ENCODE measurements at regions not wholly inside any gene's neighbourhood (a gene's known extent, or its start where the extent isn't known, plus 50 kb on each side); places are given as distances from the start of the nearest gene placed in this dataset.

DNA sequence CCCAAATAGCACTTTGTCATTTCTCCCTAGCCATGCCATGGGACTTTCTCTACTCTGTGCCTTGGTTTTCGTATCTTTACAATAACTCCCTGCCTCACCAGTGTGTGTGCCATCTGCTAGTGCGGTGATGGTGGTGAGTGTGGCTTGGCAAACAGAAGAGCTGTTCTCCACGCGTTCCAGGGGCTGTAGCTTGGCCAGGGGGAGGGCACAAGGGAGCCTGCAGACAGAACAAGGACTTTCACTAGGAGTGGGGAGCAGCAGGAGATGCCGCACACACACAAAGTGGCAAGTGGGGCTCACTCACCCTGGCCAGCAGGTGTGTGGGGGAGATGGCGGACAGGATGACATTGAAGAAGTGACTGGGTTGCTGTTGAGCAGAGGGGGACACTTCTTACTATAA lies 196.9 kb downstream of the HAUS1 start:
- DNase-seq, result peak; percentile 33
- peaks cover 2% of the 10 kb centered on the region for H3K9me3 ChIP-seq (replicated peaks; ENCODE audit: control insufficient read depth, low read depth, low read length)
- no peak overlapping the region for H3K27ac ChIP-seq (ENCODE audit: low read length)
- H3K4me1 ChIP-seq (ENCODE audit: control insufficient read depth, insufficient read depth, low read length), result peaks cover 7% of the 10 kb centered on the region
- H3K27me3 ChIP-seq (ENCODE audit: control insufficient read depth, insufficient read depth, low read length), result peaks cover 7% of the 10 kb centered on the region
- WGBS (ENCODE audit: insufficient coverage), result 49% methylated on average over 3 of the region's 6 CpGs
- H3K4me3 ChIP-seq (ENCODE audit: low read length), result no peak overlapping the region
- no peaks in the 10 kb centered on the region for H3K36me3 ChIP-seq (ENCODE audit: control insufficient read depth, insufficient read depth, low read length)

DNA sequence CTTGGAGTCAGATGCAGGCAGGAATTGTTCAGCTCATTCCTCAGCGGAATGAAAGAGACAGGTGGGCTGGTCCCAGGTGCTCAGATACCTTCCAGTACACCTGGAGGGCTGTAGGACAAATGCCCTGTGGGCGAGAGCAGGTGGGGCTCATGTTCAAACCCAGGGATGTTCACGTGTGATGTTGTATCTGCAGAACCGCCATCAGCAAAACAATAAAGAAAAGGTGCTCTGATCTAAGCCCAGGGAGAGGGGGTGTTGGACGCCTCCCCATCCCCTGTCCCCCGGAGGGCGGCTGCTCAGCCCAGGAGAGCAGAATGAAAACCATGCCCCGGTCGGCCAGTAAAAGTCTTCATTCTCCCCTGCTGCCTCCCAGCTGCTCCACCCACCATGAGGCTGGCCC lies 197.4 kb downstream of the HAUS1 start:
- Histone ChIP-seq H3K27ac (ENCODE audit: low read length) (no peak overlapping the region), H3K4me3 (ENCODE audit: low read length) (no peak overlapping the region), H3K27me3 (ENCODE audit: control insufficient read depth, insufficient read depth, low read length) (peaks cover 7% of the 10 kb centered on the region), H3K9me3 (replicated peaks; ENCODE audit: control insufficient read depth, low read depth, low read length) (peaks cover 2% of the 10 kb centered on the region), H3K36me3 (ENCODE audit: control insufficient read depth, insufficient read depth, low read length) (no peaks in the 10 kb centered on the region), H3K4me1 (ENCODE audit: control insufficient read depth, insufficient read depth, low read length) (peaks cover 7% of the 10 kb centered on the region)
- 69% methylated on average over 2 of the region's 9 CpGs for WGBS (ENCODE audit: insufficient coverage)
- DNase-seq, result no peak

DNA sequence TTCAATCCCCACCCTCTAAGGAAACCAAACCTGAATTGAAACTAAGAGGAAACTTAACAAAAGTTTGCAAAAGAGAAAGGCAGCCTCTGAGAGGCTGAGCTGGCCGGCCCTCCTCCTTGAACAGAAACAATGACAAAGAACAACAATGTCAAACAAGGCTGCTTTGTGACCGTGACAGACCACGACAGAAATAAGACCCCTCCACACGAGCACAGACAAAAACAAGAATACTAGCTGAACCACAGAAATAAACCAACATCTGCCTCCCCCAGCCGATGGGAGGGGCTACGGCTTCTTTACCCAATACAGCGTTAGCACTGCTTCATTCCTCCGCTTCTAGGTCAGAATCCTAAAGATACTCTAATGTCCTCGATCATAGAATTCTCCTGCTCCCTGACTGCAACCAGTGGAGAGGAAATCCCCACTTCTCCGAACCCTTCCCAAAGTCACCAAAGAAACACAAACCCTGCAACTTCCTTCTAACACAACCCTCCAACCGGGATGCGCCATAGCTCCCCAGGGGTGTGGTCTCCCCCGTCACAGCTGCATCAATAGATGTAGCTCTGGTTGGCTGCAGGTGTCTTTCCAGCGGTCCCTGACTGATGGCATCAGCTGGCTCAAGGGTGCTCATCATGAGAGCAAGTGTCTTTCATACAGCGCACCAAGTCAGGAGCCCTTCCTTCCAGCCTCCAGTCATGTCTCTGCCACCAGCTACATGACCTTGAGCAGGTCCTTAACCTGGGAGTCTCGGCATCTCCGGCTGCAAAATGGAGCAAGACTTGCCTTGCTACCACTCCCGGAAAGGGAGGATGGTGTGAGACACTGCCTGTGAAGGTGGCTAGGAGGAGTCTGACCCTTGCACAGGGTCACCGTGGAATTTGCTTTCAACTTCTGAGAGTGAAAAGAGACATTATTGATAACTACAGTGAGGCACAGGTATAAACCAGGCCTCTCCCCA lies 198.6 kb downstream of the HAUS1 start:
- Histone ChIP-seq H3K4me1 (ENCODE audit: control insufficient read depth, insufficient read depth, low read length) (peaks cover 7% of the 10 kb centered on the region), H3K4me3 (ENCODE audit: low read length) (no peak overlapping the region), H3K36me3 (ENCODE audit: control insufficient read depth, insufficient read depth, low read length) (no peaks in the 10 kb centered on the region), H3K27me3 (ENCODE audit: control insufficient read depth, insufficient read depth, low read length) (peaks cover 7% of the 10 kb centered on the region), H3K9me3 (replicated peaks; ENCODE audit: control insufficient read depth, low read depth, low read length) (peaks cover 2% of the 10 kb centered on the region), H3K27ac (ENCODE audit: low read length) (no peak overlapping the region)
- WGBS (ENCODE audit: insufficient coverage), result 72% methylated on average over 15 of the region's 19 CpGs
- no peak for DNase-seq

DNA sequence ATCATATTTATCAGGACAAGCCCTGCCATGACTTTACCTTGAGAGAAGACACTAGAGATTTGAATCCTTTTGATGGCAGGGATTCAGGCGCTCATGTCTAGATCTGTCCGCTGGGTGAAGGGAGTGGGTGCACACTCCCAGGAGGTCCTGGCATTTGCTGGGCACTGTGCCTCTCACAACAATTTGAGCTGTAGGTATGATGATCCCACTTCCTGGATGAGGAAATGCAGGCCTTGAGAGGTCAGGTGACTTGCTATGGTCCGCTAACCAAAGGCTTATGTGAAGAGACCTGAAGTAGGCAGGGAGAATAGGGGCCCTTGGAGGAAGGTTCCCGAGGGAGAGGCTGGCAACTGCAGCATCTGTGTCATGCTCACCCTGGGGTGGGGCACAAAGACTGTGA lies 206.1 kb downstream of the HAUS1 start:
- H3K27ac ChIP-seq (ENCODE audit: low read length), result no peak overlapping the region
- no peaks in the 10 kb centered on the region for H3K36me3 ChIP-seq (ENCODE audit: control insufficient read depth, insufficient read depth, low read length)
- no peaks in the 10 kb centered on the region for H3K9me3 ChIP-seq (replicated peaks; ENCODE audit: control insufficient read depth, low read depth, low read length)
- no peaks in the 10 kb centered on the region for H3K27me3 ChIP-seq (ENCODE audit: control insufficient read depth, insufficient read depth, low read length)
- no peaks in the 10 kb centered on the region for H3K4me1 ChIP-seq (ENCODE audit: control insufficient read depth, insufficient read depth, low read length)
- H3K4me3 ChIP-seq (ENCODE audit: low read length), result no peak overlapping the region
- 82% methylated on average over 4 of the region's 4 CpGs for WGBS (ENCODE audit: insufficient coverage)
- no peak for DNase-seq

DNA sequence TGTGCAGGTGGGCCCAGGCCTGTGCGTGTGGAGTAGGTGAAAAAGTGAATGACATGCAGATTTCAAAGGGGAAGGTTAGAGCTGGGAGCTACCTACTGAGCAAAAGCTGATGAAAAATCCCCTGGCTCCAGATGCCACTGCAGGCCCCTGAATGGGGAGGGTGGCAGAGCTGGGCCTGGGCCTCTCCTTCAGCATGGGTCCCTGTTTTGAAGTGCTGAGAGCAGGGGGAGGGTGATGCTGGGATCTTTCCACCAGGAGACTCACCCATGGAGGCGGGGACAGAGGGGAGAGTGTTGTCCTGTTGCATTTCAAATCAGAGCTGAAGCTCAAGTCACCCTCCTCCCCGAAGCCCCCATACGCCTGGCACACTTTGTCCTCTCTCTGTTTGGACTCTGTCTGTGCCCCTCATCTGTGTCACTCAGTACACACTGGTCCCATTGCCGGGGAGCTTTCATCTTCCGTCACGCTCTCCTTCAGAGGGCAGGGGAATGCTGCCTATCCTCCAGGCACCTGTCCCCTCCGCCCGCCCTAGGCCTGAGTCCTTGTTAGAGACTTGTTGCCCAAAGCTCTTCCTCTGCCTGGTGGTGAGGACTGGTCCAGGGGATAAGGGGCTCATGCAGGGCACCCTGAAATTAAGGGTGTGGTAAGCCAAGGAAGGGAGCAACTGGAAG lies 206.6 kb downstream of the HAUS1 start:
- no peaks in the 10 kb centered on the region for H3K27me3 ChIP-seq (ENCODE audit: control insufficient read depth, insufficient read depth, low read length)
- H3K4me3 ChIP-seq (ENCODE audit: low read length), result no peak overlapping the region
- DNase-seq, result no peak
- no peaks in the 10 kb centered on the region for H3K9me3 ChIP-seq (replicated peaks; ENCODE audit: control insufficient read depth, low read depth, low read length)
- WGBS (ENCODE audit: insufficient coverage), result 80% methylated on average over 9 of the region's 9 CpGs
- H3K27ac ChIP-seq (ENCODE audit: low read length), result no peak overlapping the region
- no peaks in the 10 kb centered on the region for H3K36me3 ChIP-seq (ENCODE audit: control insufficient read depth, insufficient read depth, low read length)
- no peaks in the 10 kb centered on the region for H3K4me1 ChIP-seq (ENCODE audit: control insufficient read depth, insufficient read depth, low read length)

DNA sequence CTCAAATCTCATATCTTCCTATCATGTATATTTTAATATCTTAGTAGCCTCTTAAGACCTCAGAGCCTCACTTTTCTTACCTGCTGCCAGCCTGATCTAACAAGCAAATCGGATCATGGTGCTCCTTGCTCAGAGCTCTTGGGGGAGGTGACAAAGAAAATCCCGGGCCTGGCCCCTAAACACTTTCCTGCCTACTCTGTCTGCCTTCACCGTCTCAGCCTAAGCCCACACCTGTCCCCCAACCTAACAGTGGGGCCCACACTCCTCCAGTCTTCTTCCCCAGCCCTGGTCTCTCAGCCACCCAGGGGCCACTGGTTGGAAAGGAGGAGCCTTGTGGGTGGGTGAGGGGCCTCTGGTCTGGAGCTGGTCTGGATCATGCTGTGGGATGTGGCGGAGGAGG lies 207.3 kb downstream of the HAUS1 start:
- Histone ChIP-seq H3K36me3 (ENCODE audit: control insufficient read depth, insufficient read depth, low read length) (no peaks in the 10 kb centered on the region), H3K4me3 (ENCODE audit: low read length) (no peak overlapping the region), H3K9me3 (replicated peaks; ENCODE audit: control insufficient read depth, low read depth, low read length) (no peaks in the 10 kb centered on the region), H3K27ac (ENCODE audit: low read length) (no peak overlapping the region), H3K4me1 (ENCODE audit: control insufficient read depth, insufficient read depth, low read length) (no peaks in the 10 kb centered on the region), H3K27me3 (ENCODE audit: control insufficient read depth, insufficient read depth, low read length) (no peaks in the 10 kb centered on the region)
- no peak for DNase-seq
- WGBS (ENCODE audit: insufficient coverage), result 62% methylated on average over 3 of the region's 4 CpGs

DNA sequence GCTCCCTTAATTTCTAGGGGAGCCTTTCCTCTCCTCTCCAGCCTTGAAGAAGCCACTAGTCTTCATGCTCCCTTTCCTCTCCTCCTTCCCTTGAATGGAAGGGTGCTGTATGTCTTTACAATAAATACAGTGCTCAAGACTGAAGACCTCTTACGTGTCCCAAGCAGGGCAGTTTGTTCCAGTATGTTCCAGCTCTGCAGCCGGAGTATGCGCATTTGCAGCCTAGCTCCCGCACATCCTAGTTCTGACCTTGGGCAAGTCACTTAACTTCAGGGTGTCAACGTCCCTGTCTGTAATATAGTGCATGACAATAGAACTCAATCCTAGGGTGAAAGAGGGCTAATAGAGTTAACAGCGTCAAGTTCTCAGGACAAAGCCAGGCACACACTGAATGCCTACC lies 208.0 kb downstream of the HAUS1 start:
- WGBS (ENCODE audit: insufficient coverage), result 67% methylated on average over 5 of the region's 6 CpGs
- Histone ChIP-seq H3K4me3 (ENCODE audit: low read length) (no peak overlapping the region), H3K36me3 (ENCODE audit: control insufficient read depth, insufficient read depth, low read length) (no peaks in the 10 kb centered on the region), H3K27me3 (ENCODE audit: control insufficient read depth, insufficient read depth, low read length) (no peaks in the 10 kb centered on the region), H3K27ac (ENCODE audit: low read length) (no peak overlapping the region), H3K4me1 (ENCODE audit: control insufficient read depth, insufficient read depth, low read length) (no peaks in the 10 kb centered on the region), H3K9me3 (replicated peaks; ENCODE audit: control insufficient read depth, low read depth, low read length) (no peaks in the 10 kb centered on the region)
- DNase-seq, result no peak

DNA sequence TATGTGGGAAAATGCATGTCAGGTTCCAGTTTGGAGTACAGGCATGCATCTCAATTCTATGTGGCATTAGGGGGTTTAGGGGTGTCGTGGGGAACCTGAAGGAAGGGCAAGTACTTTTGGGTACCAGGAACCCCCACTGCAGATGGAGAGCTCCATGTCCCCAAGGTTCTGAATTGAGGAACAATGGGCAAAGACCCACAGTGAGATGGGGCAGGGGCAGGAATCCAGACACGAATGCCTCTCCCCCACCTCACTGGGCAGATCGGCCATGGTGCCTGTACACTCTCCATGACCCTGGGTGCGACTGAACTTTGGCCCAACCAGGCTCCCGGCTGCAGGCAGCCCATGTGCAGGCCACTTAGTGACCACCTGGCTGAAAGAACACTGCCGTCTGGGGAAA lies 209.3 kb downstream of the HAUS1 start:
- Histone ChIP-seq H3K4me1 (ENCODE audit: control insufficient read depth, insufficient read depth, low read length) (no peaks in the 10 kb centered on the region), H3K27me3 (ENCODE audit: control insufficient read depth, insufficient read depth, low read length) (peaks cover 4% of the 10 kb centered on the region), H3K36me3 (ENCODE audit: control insufficient read depth, insufficient read depth, low read length) (no peaks in the 10 kb centered on the region), H3K4me3 (ENCODE audit: low read length) (no peak overlapping the region), H3K27ac (ENCODE audit: low read length) (no peak overlapping the region), H3K9me3 (replicated peaks; ENCODE audit: control insufficient read depth, low read depth, low read length) (no peaks in the 10 kb centered on the region)
- 84% methylated on average over 6 of the region's 6 CpGs for WGBS (ENCODE audit: insufficient coverage)
- DNase-seq, result no peak

DNA sequence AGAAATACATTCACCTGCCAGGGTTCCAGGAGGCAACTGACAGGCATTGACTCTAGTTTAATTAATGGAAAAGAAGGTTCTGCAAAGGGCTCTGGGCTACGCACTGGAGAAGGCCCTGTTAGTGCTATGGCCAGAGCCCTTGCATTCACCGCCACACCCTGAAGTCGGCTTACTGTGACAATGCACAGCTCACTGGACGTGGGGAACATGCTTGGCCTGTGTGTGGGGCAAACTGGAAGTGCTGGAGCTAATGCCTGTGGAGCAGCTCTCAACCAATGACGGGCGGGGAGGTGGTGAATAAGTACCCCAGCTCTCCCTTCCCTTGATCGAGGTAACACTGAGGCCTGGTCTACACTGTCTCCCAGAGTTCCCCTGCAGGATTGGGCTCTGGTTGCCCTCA lies 209.8 kb downstream of the HAUS1 start:
- H3K9me3 ChIP-seq (replicated peaks; ENCODE audit: control insufficient read depth, low read depth, low read length), result no peaks in the 10 kb centered on the region
- WGBS (ENCODE audit: insufficient coverage), result 93% methylated on average over 6 of the region's 7 CpGs
- H3K27ac ChIP-seq (ENCODE audit: low read length), result no peak overlapping the region
- no peaks in the 10 kb centered on the region for H3K36me3 ChIP-seq (ENCODE audit: control insufficient read depth, insufficient read depth, low read length)
- DNase-seq, result no peak
- no peaks in the 10 kb centered on the region for H3K4me1 ChIP-seq (ENCODE audit: control insufficient read depth, insufficient read depth, low read length)
- H3K27me3 ChIP-seq (ENCODE audit: control insufficient read depth, insufficient read depth, low read length), result peaks cover 4% of the 10 kb centered on the region
- H3K4me3 ChIP-seq (ENCODE audit: low read length), result no peak overlapping the region

DNA sequence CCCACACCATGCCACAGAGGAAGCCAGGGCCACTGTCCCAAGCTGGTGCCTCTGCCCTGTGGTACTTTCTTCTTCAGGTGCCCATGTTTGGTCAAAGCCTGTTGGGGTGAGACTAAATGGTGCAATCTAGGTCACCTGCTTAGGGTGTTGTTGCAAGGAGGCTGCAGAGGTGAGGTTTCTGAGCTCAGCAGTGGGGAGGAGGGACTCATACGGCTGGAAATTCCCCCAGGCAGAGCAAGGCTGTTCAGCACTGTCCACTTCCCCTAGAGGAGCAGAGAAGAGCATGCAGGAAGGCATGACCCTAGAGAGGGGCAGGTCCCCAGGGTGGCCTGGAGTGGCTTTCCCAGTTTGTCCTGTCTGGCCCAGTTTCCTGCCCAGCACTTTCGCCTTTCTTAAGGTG lies 211.0 kb downstream of the HAUS1 start:
- Histone ChIP-seq H3K36me3 (ENCODE audit: control insufficient read depth, insufficient read depth, low read length) (no peaks in the 10 kb centered on the region), H3K9me3 (replicated peaks; ENCODE audit: control insufficient read depth, low read depth, low read length) (no peaks in the 10 kb centered on the region), H3K4me3 (ENCODE audit: low read length) (no peak overlapping the region), H3K27me3 (ENCODE audit: control insufficient read depth, insufficient read depth, low read length) (peaks cover 4% of the 10 kb centered on the region), H3K27ac (ENCODE audit: low read length) (no peak overlapping the region), H3K4me1 (ENCODE audit: control insufficient read depth, insufficient read depth, low read length) (no peaks in the 10 kb centered on the region)
- 67% methylated on average over 1 of the region's 2 CpGs for WGBS (ENCODE audit: insufficient coverage)
- DNase-seq, result no peak

All from muscle of leg (tissue), 3 donors.